GM21367 (cell line): ENCODE measurements at regions not wholly inside any gene's neighbourhood (a gene's known extent, or its start where the extent isn't known, plus 50 kb on each side); places are given as distances from the start of the nearest gene placed in this dataset.

Source experiments
- ATAC-seq: cut with Tn5 transposase; IDR thresholded peaks from one replicate; pipeline ENCODE4 v1.9.1; 2021; ENCODE audit not compliant: unreplicated experiment

DNA sequence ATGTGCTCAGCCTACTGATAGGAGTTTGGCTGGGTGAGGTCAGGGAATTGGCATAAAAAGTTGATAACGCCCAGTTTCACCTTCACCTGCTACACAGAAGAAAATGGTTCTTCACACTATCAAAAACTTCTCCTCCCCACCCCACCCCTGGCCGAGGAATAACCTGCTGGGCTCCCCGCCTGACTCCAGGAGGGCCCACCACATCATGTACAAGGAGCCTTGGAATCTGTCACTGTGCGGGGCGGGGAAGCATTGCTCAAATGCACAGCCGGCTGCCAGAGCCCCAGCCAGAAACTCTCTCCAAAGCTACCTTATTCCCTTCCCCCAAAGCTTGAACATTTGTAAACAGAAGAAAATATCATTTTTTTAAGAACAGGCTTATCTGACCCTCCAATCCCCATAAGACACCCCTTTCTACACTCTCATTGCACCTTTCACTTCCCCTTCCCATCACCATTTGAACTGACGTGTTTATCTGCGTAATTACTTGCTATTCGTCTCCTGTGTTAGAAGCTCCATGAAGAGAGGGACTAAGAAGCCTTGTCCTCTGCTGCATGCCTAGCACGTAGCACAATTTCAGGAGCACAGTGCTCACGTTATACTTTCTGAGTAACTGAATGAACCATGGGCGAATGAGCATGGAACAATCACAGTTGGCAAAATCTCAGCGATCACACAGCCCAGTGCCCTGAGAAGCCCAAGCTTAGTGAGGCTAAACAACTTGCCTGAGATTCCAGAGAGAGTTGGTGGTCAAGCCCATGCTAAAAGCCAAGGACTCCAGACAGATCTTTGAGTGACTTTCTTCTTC, 82.9 kb downstream of the HES1 start:
- no peak for ATAC-seq

GRCh38 chr3:194219826-194220410, 84.0 kb downstream of the HES1 start:
- no peak for ATAC-seq

DNA sequence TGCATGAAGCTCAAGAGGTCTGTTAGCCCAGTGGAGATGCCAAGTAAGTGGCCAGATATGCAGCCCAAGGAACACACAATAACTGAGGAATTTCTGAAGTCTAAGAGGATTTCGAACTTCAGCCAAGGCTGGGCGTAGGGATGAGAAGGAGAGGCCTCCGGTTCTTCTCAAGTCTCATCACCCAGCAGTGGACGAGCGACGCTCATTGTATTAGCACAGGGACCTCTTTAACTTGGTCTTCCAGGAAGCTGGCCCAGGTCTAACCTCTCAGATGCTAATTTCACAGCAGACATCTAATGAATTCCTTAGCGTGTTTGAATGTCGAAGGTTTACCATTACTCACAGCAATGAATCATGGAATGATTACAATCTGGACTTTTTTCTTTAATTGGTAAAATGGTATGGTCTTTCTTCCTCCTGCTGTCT, 85.0 kb downstream of the HES1 start:
- no peak for ATAC-seq

DNA sequence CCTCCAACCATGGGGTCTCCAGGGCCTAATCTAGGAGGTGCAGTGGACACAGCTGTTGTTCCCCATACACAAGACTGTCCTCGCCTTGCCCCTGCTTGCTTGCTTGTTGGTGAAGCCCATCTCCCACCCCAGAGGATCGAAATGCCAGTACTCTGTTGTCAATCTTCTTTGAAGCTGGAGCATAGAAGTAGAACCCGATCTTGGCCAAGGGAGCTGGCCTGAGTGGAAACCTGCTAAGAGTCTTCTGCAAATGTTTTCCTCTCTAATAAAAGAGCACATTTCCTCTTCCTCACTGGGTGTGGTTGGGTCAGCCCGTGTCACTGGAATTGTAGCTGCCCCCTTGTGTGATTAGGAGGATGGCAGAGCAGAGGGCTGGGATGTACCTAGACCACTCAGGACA, 85.4 kb downstream of the HES1 start:
- no peak for ATAC-seq

DNA sequence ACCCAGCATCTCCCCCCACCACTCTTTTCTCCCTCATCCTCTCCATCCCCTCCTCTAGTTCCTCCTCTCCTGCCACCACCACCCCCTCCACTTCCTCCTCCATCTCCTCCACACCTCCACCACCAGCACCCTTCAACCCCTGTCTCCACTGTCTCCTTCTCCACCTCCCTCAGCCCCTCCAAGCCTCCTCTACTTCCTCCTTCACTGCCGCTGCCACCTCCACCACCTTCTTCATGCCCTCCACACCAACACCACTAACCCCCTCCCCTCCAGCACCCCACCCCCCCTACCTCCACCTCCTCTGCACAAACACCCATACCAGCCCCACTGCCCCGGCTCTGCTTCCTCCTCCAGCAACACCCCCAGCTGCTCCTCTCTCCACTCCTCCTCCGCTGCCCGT, 88.0 kb downstream of the HES1 start:
- no peak for ATAC-seq

GRCh38 chr3:194224471-194225417, 88.8 kb downstream of the HES1 start:
- ATAC-seq: no peak

DNA sequence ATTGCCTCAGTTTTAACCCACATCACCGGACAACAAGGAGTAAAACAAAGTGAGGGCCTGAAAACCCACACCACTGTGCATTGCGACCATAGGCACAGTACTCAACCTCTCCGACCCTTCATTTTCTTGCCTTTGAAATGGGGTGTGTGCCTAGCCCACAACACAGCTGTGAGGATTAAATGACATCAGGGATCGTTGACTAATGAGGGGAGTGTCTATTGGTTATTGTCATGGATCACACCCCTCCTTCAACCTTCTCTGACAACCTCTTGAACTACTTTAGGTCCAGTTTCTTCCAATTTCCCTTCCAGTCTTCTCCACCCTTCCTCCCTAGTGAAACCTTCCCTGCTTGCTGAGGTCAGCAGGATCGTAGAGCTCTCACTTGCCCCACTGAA, 89.5 kb downstream of the HES1 start:
- ATAC-seq: no peak

DNA sequence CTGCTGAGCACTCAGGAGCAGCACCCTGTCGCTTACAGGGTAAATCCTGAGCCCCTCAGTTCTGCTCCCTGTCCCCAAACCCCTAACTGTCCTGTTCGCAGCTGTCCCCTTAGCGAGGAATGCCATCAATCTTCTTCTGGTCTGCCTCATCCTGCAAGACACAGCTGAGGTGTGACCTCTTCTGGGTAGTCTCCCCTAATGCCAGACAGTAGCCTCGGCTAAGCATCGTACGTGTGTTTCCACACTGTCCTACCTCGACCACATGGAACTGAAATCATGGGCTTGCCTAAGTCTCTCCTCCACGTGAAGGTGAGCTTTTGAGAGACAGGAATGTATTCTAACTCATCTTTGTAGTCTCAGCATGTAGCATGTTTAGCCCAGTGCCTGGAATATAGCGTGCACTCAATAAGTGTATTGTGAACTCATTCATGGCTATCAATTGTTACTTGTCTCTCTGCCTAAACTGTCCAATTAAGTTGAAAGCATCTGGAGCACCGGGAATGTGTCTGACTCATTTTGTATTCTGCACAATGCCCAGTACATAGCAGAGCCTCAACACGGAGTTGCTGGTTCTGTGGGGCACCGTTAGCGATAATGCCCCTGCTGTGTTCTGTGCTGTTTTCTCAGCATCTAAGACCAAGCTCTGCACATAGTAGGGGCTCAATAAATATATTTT, 90.2 kb downstream of the HES1 start:
- no peak for ATAC-seq

- ATAC-seq: no peak
These were observed 96.2 kb downstream of the HES1 start for GRCh38 chr3:194231929-194232832.

GRCh38 chr3:194233150-194233549, 97.2 kb downstream of the HES1 start:
- no peak for ATAC-seq

DNA sequence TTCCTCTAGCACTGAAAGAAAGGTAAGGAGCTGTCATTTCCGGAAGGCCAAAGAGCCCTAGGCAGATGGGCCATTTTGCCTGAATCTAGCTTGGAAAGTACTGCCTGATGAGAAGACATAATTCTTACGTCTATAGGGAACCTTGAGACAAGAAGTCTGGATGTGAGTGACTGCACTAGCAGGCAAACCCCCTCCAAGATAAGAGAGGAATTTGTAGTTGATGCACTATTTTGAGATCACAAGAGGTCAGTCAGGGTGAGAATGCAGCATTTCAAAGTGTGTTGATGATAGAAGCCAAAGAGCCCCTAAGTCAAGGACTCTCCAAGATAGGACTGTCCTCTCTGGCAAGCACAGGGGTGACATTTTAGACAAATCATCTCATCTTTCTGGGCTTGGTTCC, 99.2 kb downstream of the HES1 start:
- no peak for ATAC-seq

- ATAC-seq: no peak
These were observed 101.2 kb downstream of the HES1 start for GRCh38 chr3:194237110-194237509.

DNA sequence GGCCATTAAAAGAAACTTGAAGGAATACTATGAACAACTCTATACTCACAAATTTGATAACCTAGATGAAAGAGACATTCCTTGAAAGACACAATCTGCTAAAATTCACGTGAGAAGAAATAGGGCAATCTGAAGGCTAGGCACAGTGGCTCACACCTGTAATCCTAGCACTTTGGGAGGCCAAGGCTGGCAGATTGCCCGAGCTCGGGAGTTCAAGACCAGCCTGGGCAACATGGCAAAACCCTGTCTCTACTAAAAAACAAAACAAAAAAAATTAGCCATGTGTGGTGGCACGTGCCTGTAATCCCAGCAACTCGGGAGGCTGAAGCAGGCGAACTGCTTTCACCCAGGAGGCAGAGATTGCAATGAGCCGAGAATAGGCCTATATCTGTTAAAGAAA, 104.8 kb downstream of the HES1 start:
- ATAC-seq: no peak

DNA sequence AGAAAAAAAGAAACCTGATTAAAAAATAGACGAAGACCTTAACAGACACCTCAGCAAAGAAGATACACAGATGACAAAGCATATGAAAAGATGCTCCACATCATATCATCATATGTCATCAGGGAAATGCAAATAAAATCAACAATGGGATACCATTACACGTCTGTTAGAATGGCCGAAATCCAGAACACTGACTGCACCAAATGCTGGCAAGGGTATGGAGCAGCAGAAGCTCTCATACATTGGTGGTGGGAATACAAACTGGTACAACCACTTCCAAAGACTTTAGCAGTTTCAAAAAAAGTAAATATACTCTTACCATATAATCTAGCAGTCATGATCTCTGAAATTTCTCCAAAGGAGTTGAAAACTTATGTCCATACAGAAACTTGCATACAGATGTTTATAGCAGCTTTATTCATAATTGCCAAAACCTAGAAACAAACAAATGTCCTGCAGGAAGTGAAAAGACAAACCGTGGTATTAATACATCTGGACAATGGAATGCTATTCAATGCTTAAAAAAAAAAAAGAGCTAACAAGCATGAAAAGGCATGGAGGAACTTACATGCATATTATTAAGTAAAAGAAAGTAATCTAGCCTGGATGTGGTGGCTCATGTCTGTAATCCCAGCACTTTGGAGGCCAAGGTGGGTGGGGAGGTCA, 107.4 kb downstream of the HES1 start:
- ATAC-seq: no peak

DNA sequence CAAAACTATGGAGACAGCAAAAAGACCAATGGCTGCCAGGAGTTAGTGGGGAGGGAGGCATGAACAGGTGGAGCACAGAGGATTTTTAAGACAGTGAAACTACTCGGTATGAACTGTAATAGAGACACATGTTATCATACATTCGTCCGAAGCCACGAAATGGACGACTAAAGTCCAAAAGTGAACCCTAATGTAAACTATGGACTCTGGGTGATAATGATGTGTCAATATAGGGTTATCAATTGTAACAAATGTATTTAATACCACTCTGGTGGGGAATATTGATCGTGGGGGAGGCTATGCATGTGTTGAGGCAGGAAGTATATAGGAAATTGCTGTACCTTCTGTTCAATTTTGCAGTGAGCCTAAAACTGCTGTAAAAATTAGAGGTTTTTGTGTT, 107.0 kb downstream of the CPN2 start:
- ATAC-seq: no peak

GRCh38 chr3:194245474-194245873, 105.7 kb downstream of the CPN2 start:
- ATAC-seq: no peak

DNA sequence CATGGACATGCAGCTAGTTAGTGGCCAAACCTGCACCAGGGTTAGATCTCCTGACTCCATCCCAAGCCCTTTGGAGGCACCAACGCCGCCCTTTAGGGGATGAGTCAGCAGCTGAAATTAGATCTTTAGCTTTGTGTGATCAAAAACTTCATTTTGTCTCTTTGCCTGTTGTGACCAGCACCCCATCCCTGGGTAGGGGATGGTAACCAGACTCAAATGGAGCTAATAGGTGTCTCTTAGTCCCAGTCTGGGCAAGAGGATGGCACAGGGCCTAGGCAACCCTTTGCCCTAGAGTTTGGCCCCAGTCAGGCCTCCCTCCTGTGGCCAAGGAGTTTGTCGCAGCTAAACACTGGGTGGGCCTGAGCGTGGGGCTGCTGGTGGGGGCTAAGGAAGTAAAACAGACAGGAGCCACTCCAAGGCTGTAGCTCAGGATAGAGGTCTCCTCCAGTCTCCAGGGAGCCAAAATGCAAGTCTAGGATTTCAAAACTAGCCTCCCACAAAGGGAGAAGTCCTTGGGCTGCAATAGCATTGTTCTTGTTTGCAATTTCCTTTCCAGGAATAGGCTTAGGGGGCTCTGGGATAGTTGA, 105.1 kb downstream of the CPN2 start:
- no peak for ATAC-seq

- no peak for ATAC-seq
These were observed 104.3 kb downstream of the CPN2 start for GRCh38 chr3:194246709-194247349.

GRCh38 chr3:194247350-194247740, 103.8 kb downstream of the CPN2 start:
- ATAC-seq: no peak
